Iris pigment epithelial cell (primary cell): ENCODE measurements at regions not wholly inside any gene's neighbourhood (a gene's known extent, or its start where the extent isn't known, plus 50 kb on each side); places are given as distances from the start of the nearest gene placed in this dataset.
A peak's percentile ranks its signal among the peaks of the same experiment; 100 is the strongest.
"Not testable (repeated sequence)": the region's sequence is repeated elsewhere in the genome, so short reads cannot be mapped to it uniquely, and the experiment has no call there.

Experiments
- DNase-seq: peaks from one replicate; pipeline ENCODE4 v3.0.0-alpha.2; 2011; ENCODE audit warnings: low read depth

GRCh38 chr15:70576696-70577095, 186.7 kb downstream of the UACA start:
- DNase-seq: no peak

GRCh38 chr15:70576276-70576675, 187.1 kb downstream of the UACA start:
- DNase-seq: no peak

- DNase-seq: no peak
Measured at GRCh38 chr15:70575231-70576226, 187.8 kb downstream of the UACA start.

GRCh38 chr15:70574325-70574724, 189.0 kb downstream of the UACA start:
- DNase-seq: not testable (repeated sequence)

- DNase-seq: no peak
Measured at GRCh38 chr15:70573121-70573850, 190.1 kb downstream of the UACA start.

GRCh38 chr15:70569714-70570231, 193.6 kb downstream of the UACA start:
- peak; percentile 63 for DNase-seq

- DNase-seq: peak; percentile 72
Measured at GRCh38 chr15:70569091-70569713, 194.2 kb downstream of the UACA start.

- DNase-seq: no peak
Measured at GRCh38 chr15:70566989-70567388, 196.4 kb downstream of the UACA start.

- peak; percentile 36 for DNase-seq
Measured at GRCh38 chr15:70566047-70566835, 197.1 kb downstream of the UACA start.

- DNase-seq: no peak
Measured at GRCh38 chr15:70563561-70564095, 199.7 kb downstream of the UACA start.

- DNase-seq: no peak
Measured at GRCh38 chr15:70562906-70563305, 200.5 kb downstream of the UACA start.

GRCh38 chr15:70561885-70562284, 201.5 kb downstream of the UACA start:
- no peak for DNase-seq

GRCh38 chr15:70560617-70561328, 202.6 kb downstream of the UACA start:
- no peak for DNase-seq

- DNase-seq: peak; percentile 62
Measured at GRCh38 chr15:70559265-70560239, 203.8 kb downstream of the UACA start.

- no peak for DNase-seq
Measured at GRCh38 chr15:70558406-70559264, 204.7 kb downstream of the UACA start.

- DNase-seq: no peak
Measured at GRCh38 chr15:70557521-70558258, 205.7 kb downstream of the UACA start.

GRCh38 chr15:70556779-70557178, 206.6 kb downstream of the UACA start:
- no peak for DNase-seq
